ENCODE measurements at regions not wholly inside any gene's neighbourhood (a gene's known extent, or its start where the extent isn't known, plus 50 kb on each side); places are given as distances from the start of the nearest gene placed in this dataset.

DNA sequence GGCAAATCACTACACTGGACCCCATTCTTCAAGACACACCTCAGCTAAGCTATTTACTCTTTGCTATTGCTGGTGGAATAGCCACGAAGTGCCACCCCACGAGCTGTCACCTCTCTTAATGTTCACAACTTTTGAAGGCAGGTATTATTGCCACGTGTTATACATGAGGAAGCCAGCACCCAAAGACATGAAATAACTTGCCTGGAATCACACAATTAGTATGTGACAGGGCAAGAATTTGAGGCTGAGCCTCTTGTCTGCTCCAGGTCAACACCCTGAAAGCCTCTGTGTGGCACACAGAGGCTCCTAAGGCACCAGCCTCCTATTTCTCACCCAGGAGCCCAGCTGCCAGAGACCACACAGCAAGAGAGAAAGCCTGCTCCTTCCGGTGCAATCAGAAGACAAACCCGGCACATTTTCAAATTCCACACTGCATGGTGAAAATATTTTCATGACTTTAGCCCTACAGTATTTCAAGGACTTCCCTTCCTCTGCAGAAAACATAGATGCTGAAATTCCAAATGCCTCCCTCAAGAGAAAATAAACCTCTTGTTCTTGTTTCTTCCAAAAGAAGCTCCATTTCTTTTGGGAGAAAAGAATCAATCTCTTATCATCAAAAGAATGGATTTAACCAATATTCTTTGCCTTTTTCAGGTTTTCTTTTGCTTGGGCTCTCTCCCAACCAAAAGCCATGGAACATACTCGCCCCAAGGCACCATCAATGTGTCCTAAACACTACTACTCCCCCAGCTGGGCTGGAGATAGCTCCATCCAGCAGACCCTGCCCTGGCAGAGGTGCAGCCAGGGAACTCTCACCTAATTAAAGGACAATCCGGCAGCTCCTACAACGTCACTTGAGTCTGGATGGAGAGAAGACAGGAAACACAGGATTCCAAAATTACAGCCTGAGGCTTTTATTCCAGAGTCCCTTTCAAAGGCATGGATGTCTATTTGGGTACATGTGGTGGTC, 84.7 kb upstream of the THBS1 start:
- no peak for TF ChIP-seq ZNF274 (IDR thresholded peaks at IDR 0.05; ENCODE audit: low read depth, low read length)
- TF ChIP-seq YY1 (IDR thresholded peaks at IDR 0.05; ENCODE audit: insufficient read depth, insufficient read length) = no peak
